SK-N-SH treated with all-trans-retinoic acid at 6 μM for 48 hours (cell line): ENCODE measurements at regions not wholly inside any gene's neighbourhood (a gene's known extent, or its start where the extent isn't known, plus 50 kb on each side); places are given as distances from the start of the nearest gene placed in this dataset.

Source experiments
- ATAC-seq: fragments of 200-7000 bp; cut with Tn5 transposase; 3 replicates; pipeline ENCODE4 v1.9.1; 2020; ENCODE audit warnings: mild to moderate bottlenecking, moderate library complexity
- ARNTL ChIP-seq: fragments of 450-650 bp; formaldehyde crosslinking; IDR thresholded peaks from 2 replicates; pipeline ENCODE4 v1.5.0; 2020; ENCODE audit warnings: low read depth, mild to moderate bottlenecking, moderate library complexity, borderline replicate concordance
- BACH2 ChIP-seq: fragments of 250-450 bp; sonication (Bioruptor Pico); IDR thresholded peaks from 2 replicates; pipeline ENCODE4 v1.9.0; 2021; ENCODE audit warnings: mild to moderate bottlenecking, borderline replicate concordance
- CREB5 ChIP-seq: fragments of 250-450 bp; sonication (Bioruptor Pico); IDR thresholded peaks from 2 replicates; pipeline ENCODE4 v1.5.1; 2020; ENCODE audit warnings: low read depth, mild to moderate bottlenecking, moderate library complexity
- CSDC2 ChIP-seq: fragments of 250-450 bp; sonication (Bioruptor Pico); IDR thresholded peaks from 2 replicates; pipeline ENCODE4 v1.5.0; 2020; ENCODE audit warnings: mild to moderate bottlenecking, moderate library complexity
- CSRNP3 ChIP-seq: fragments of 250-450 bp; sonication (Bioruptor Pico); IDR thresholded peaks from 2 replicates; pipeline ENCODE4 v1.5.1; 2021; ENCODE audit warnings: mild to moderate bottlenecking, moderate library complexity
- ESRRG ChIP-seq: fragments of 250-450 bp; sonication (Bioruptor Pico); IDR thresholded peaks from 2 replicates; pipeline ENCODE4 v1.6.1; 2021; ENCODE audit warnings: mild to moderate bottlenecking
- GLIS3 ChIP-seq: fragments of 250-450 bp; sonication (Bioruptor Pico); IDR thresholded peaks from 2 replicates; pipeline ENCODE4 v1.5.0; 2020; ENCODE audit warnings: mild to moderate bottlenecking, moderate library complexity
- OSR1 ChIP-seq: fragments of 250-450 bp; sonication (Bioruptor Pico); IDR thresholded peaks from 2 replicates; pipeline ENCODE4 v1.8.0; 2022; ENCODE audit warnings: moderate library complexity, mild to moderate bottlenecking, inconsistent platforms
- PATZ1 ChIP-seq: fragments of 250-450 bp; sonication (Bioruptor Pico); IDR thresholded peaks from 2 replicates; pipeline ENCODE4 v1.8.0; 2020; ENCODE audit warnings: mild to moderate bottlenecking, moderate library complexity, borderline replicate concordance
- PPARA ChIP-seq: fragments of 250-450 bp; sonication (Bioruptor Pico); IDR thresholded peaks from 2 replicates; pipeline ENCODE4 v1.5.0; 2020; ENCODE audit warnings: mild to moderate bottlenecking, borderline replicate concordance
- SNAI2 ChIP-seq: fragments of 250-450 bp; sonication (Bioruptor Pico); IDR thresholded peaks from 2 replicates; pipeline ENCODE4 v1.5.0; 2020; ENCODE audit warnings: mild to moderate bottlenecking, moderate library complexity
- TOX ChIP-seq: fragments of 250-450 bp; sonication (Bioruptor Pico); IDR thresholded peaks from 2 replicates; pipeline ENCODE4 v1.8.0; 2021; ENCODE audit warnings: mild to moderate bottlenecking, moderate library complexity, borderline replicate concordance
- TSHZ2 ChIP-seq: fragments of 250-450 bp; sonication (Bioruptor Pico); IDR thresholded peaks from 2 replicates; pipeline ENCODE4 v1.5.0; 2020; ENCODE audit warnings: mild to moderate bottlenecking, moderate library complexity
- ZC3H10 ChIP-seq: fragments of 250-450 bp; sonication (Bioruptor Pico); IDR thresholded peaks from 2 replicates; pipeline ENCODE4 v1.5.1; 2021; ENCODE audit warnings: mild to moderate bottlenecking, moderate library complexity
- ZFP3 ChIP-seq: fragments of 250-450 bp; sonication (Bioruptor Pico); IDR thresholded peaks from 2 replicates; pipeline ENCODE4 v1.5.0; 2020; ENCODE audit warnings: mild to moderate bottlenecking, moderate library complexity
- ZFP30 ChIP-seq: fragments of 450-650 bp; formaldehyde crosslinking; IDR thresholded peaks from 2 replicates; pipeline ENCODE4 v1.5.0; 2022; ENCODE audit warnings: mild to moderate bottlenecking, moderate library complexity
- ZNF565 ChIP-seq: fragments of 450-650 bp; formaldehyde crosslinking; conservative IDR thresholded peaks from 2 replicates; pipeline ENCODE4 v1.5.0; 2020; ENCODE audit warnings: low read depth, mild to moderate bottlenecking, moderate library complexity
- ZNF70 ChIP-seq: fragments of 450-650 bp; formaldehyde crosslinking; IDR thresholded peaks from 2 replicates; pipeline ENCODE4 v1.5.0; 2020; ENCODE audit warnings: mild to moderate bottlenecking, moderate library complexity

- ATAC-seq: no peak
- TF ChIP-seq TOX (CRISPR knock-in tag) (no peak), CREB5 (no peak), TSHZ2 (CRISPR knock-in tag) (no peak), CSDC2 (CRISPR knock-in tag) (no peak)
Observed at GRCh38 chr6:54048782-54049181, 62.5 kb upstream of the MLIP start.

- TF ChIP-seq BACH2 (CRISPR knock-in tag): no peak
Observed at GRCh38 chr6:54050750-54051149, 60.5 kb upstream of the MLIP start.

GRCh38 chr6:54053881-54054391, 57.3 kb upstream of the MLIP start:
- TF ChIP-seq BACH2 (CRISPR knock-in tag): no peak
- no peak for TF ChIP-seq GLIS3
- TF ChIP-seq CSDC2 (CRISPR knock-in tag): no peak
- TF ChIP-seq ZFP30 (CRISPR knock-in tag): no peak
- TF ChIP-seq TOX (CRISPR knock-in tag): no peak
- no peak for TF ChIP-seq ESRRG (CRISPR knock-in tag)
- TF ChIP-seq ZNF565 (CRISPR knock-in tag): no peak
- ATAC-seq: peak; percentile 87

More at GRCh38 chr6:54050750-54051149, 60.5 kb upstream of the MLIP start:
- ATAC-seq: no peak

GRCh38 chr6:54056105-54056504, 55.1 kb upstream of the MLIP start:
- TF ChIP-seq CSDC2 (CRISPR knock-in tag): no peak
- TF ChIP-seq CREB5: no peak
- no peak for ATAC-seq

GRCh38 chr6:54057058-54057457, 54.2 kb upstream of the MLIP start:
- TF ChIP-seq ZNF70 (CRISPR knock-in tag) (no peak), TOX (CRISPR knock-in tag) (no peak), TSHZ2 (CRISPR knock-in tag) (no peak), ZNF565 (CRISPR knock-in tag) (no peak), ESRRG (CRISPR knock-in tag) (no peak), OSR1 (CRISPR knock-in tag) (no peak), BACH2 (CRISPR knock-in tag) (no peak), GLIS3 (no peak), PPARA (CRISPR knock-in tag) (no peak)
- no peak for ATAC-seq

GRCh38 chr6:54058236-54058635, 53.0 kb upstream of the MLIP start:
- no peak for ATAC-seq
- TF ChIP-seq CSDC2 (CRISPR knock-in tag) (no peak), ARNTL (no peak), ZFP30 (CRISPR knock-in tag) (no peak), SNAI2 (CRISPR knock-in tag) (no peak), PATZ1 (CRISPR knock-in tag) (no peak), ESRRG (CRISPR knock-in tag) (no peak), CSRNP3 (CRISPR knock-in tag) (no peak), CREB5 (no peak), ZFP3 (CRISPR knock-in tag) (no peak), TOX (CRISPR knock-in tag) (no peak), GLIS3 (no peak), ZC3H10 (no peak), ZNF565 (CRISPR knock-in tag) (no peak)
